SK-N-SH treated with all-trans-retinoic acid at 6 μM for 48 hours (cell line): ENCODE measurements at regions not wholly inside any gene's neighbourhood (a gene's known extent, or its start where the extent isn't known, plus 50 kb on each side); places are given as distances from the start of the nearest gene placed in this dataset.

Experiments used
- CSDC2 ChIP-seq: fragments of 250-450 bp; sonication (Bioruptor Pico); IDR thresholded peaks from 2 replicates; pipeline ENCODE4 v1.5.0; 2020; ENCODE audit warnings: mild to moderate bottlenecking, moderate library complexity
- PPARA ChIP-seq: fragments of 250-450 bp; sonication (Bioruptor Pico); IDR thresholded peaks from 2 replicates; pipeline ENCODE4 v1.5.0; 2020; ENCODE audit warnings: mild to moderate bottlenecking, borderline replicate concordance
- ZFP3 ChIP-seq: fragments of 250-450 bp; sonication (Bioruptor Pico); IDR thresholded peaks from 2 replicates; pipeline ENCODE4 v1.5.0; 2020; ENCODE audit warnings: mild to moderate bottlenecking, moderate library complexity
- ZFP30 ChIP-seq: fragments of 450-650 bp; formaldehyde crosslinking; IDR thresholded peaks from 2 replicates; pipeline ENCODE4 v1.5.0; 2022; ENCODE audit warnings: mild to moderate bottlenecking, moderate library complexity
- ZNF565 ChIP-seq: fragments of 450-650 bp; formaldehyde crosslinking; conservative IDR thresholded peaks from 2 replicates; pipeline ENCODE4 v1.5.0; 2020; ENCODE audit warnings: low read depth, mild to moderate bottlenecking, moderate library complexity
- TF ChIP-seq, protein P1 (sequence below): fragments of 250-450 bp; sonication (Bioruptor Pico); IDR thresholded peaks from 2 replicates; pipeline ENCODE4 v1.8.0; 2021; ENCODE audit warnings: low read depth, mild to moderate bottlenecking, moderate library complexity, borderline replicate concordance
- TF ChIP-seq, protein P2 (sequence below): fragments of 250-450 bp; sonication (Bioruptor Pico); IDR thresholded peaks from 2 replicates; pipeline ENCODE4 v1.5.1; 2021; ENCODE audit warnings: mild to moderate bottlenecking, moderate library complexity

DNA sequence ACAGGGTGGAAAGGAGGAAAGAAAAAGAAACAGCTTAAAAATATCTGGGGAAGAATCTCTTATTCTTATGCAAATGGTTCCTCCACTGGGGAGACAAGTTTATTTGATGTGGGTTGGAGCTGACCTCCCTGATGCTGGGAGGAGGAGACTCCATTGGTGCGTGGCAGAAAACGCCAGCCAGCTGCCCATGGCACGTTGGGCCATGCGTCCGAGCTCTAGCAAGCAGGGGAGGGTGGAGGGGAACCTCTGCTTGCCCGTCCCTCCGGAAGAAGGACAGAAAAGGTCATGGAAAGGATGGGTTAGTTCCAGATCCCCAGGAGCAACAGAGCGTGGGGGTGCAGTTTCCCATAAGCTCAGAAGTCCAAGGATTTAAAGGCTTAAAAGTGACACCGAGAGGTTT, 210.4 kb downstream of the KLHL4 start:
- TF ChIP-seq, protein P1, sequence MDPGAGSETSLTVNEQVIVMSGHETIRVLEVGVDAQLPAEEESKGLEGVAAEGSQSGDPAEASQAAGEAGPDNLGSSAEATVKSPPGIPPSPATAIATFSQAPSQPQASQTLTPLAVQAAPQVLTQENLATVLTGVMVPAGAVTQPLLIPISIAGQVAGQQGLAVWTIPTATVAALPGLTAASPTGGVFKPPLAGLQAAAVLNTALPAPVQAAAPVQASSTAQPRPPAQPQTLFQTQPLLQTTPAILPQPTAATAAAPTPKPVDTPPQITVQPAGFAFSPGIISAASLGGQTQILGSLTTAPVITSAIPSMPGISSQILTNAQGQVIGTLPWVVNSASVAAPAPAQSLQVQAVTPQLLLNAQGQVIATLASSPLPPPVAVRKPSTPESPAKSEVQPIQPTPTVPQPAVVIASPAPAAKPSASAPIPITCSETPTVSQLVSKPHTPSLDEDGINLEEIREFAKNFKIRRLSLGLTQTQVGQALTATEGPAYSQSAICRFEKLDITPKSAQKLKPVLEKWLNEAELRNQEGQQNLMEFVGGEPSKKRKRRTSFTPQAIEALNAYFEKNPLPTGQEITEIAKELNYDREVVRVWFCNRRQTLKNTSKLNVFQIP = no peak
- no peak for TF ChIP-seq CSDC2
- no peak for TF ChIP-seq ZFP30
- TF ChIP-seq, protein P2, sequence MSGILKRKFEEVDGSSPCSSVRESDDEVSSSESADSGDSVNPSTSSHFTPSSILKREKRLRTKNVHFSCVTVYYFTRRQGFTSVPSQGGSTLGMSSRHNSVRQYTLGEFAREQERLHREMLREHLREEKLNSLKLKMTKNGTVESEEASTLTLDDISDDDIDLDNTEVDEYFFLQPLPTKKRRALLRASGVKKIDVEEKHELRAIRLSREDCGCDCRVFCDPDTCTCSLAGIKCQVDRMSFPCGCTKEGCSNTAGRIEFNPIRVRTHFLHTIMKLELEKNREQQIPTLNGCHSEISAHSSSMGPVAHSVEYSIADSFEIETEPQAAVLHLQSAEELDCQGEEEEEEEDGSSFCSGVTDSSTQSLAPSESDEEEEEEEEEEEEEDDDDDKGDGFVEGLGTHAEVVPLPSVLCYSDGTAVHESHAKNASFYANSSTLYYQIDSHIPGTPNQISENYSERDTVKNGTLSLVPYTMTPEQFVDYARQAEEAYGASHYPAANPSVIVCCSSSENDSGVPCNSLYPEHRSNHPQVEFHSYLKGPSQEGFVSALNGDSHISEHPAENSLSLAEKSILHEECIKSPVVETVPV (CRISPR knock-in tag) = no peak
- TF ChIP-seq ZNF565 = no peak
- no peak for TF ChIP-seq PPARA (CRISPR knock-in tag)
- TF ChIP-seq ZFP3 = no peak
